NOMO-1 treated with DMSO at 0.1 percent for 48 hours (cell line): ENCODE measurements at regions not wholly inside any gene's neighbourhood (a gene's known extent, or its start where the extent isn't known, plus 50 kb on each side); places are given as distances from the start of the nearest gene placed in this dataset.

ENCODE experiments used
- DNase-seq: peaks from one replicate; lab custom pipeline; 2025; ENCODE audit not compliant: unreplicated experiment; lab: John Stamatoyannopoulos, UW

GRCh38 chr16:6032438-6032837 is 934.8 kb upstream of the EEF2KMT start:
- no peak for DNase-seq

DNA sequence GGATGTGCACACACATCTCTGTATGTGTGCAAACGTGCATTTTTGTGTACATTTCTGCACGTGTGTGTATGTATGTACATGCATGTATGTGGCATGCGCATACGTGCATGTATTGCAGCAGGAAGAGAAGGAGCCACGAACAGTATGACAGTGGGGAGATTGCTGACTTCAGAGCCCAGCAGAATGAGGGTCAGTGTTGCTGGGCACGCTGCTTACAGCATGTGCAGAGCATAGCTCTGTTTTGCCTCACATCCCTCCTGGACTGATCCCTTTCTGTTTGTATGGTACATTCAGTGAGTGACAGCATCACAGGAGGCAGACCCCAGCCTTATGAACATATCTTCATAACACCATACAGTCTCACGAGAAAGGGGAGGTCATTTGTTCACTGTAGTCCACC is 934.0 kb upstream of the EEF2KMT start:
- no peak for DNase-seq

GRCh38 chr16:6031102-6031501 is 933.5 kb upstream of the EEF2KMT start:
- DNase-seq: no peak

DNA sequence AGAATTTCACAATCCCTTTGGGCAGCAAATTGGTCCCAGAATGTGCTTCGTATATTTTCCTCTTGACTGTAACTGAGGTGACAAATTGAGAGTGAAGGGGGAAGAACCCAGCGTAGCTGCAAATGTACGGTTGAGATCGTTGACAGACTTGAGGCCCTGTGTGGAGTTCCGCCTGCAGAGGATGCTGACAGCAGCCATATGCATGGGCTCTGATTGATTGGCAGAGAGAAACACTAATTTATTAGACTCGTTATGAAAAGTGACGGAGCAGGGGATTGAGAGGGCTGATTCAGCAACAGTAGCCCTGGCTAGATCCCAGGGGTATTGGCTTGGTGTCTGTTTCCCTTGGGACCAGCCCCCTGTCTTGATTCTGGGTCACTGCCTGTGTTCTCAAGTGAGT is 930.1 kb upstream of the EEF2KMT start:
- DNase-seq: no peak

DNA sequence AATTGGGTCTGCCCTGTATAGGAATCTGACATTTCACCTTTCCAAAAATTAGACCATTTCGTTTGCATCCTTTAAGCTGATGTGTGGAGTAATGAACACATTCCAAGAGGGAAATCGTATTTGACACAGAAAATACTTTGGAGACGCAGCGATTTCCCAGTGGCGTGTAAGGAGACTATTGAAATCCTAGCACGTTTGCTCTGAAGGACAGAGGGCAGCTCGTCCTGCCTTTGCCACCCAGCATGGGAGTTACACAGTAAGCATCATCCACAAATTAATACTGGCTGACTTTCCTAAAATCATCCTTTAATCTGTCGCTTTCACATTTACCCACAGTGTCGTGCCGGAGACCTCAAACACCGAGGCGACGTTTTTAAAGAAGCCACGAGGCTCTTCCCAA is 925.9 kb upstream of the EEF2KMT start:
- no peak for DNase-seq

GRCh38 chr16:6021276-6021943 is 923.8 kb upstream of the EEF2KMT start:
- no peak for DNase-seq

GRCh38 chr16:6020162-6020985 is 922.8 kb upstream of the EEF2KMT start:
- DNase-seq: no peak

DNA sequence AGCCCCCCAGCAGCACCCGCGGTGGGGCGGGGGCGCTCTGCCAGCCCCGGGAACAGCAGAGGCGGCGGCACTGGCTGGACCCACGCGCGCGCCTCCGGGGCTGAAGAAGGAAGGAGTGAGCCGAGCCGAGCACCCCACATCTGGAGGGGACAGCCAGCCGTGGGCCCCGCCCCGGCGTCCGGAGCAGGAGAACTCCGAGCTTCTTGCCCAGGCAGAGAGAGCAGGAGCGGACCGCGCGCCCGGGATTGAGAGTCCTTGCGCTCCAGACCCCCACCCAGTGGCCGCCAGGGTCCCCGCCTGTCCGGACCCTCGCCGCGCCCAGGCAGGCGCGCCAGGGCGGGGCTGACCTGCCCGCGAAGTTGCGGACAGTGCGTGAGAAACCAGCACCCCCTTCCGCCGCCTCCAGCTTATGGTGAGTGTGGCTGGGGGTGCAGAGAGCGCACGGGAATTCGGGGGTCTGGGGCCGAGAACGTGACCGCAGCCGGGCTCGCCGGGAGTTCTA is 921.9 kb upstream of the EEF2KMT start:
- no peak for DNase-seq

DNA sequence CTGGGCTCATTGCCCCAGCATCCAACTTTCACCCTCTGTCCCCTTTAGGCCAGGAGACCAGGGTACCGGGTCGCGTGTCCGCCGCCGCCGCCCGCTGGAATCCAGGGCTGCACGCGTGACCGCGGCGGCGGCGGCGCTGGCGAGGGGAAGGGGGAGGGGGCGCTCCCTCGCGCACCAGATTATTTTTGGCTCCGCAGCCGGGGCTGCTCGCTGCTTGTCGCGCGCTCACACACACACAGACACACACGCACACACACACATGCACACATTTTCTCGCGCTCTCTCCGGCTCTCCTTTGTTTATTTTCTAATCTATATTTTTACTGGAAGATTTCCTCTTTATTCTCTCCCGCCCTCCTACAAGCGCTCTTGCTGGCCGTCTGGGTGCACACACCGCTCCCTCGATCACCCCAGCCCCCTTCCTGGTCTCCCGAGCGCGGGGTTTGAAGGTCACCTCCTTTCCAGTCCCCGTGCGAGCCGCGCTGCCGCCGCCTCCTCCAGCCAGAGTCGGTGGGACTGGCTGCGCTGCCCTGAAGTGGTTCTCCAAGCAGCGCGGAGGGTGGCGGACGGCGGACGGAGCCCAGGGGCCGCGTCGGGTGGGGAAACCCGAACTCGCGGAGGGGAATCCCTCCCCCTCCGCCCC is 921.4 kb upstream of the EEF2KMT start:
- no peak for DNase-seq

GRCh38 chr16:6016530-6017184 is 919.1 kb upstream of the EEF2KMT start:
- DNase-seq: peak; percentile 1

- DNase-seq: no peak
Measured at GRCh38 chr16:6012716-6013115, 915.1 kb upstream of the EEF2KMT start.

GRCh38 chr16:6009151-6009550 is 911.6 kb upstream of the EEF2KMT start:
- no peak for DNase-seq

- DNase-seq: no peak
Measured at GRCh38 chr16:6008670-6009069, 911.1 kb upstream of the EEF2KMT start.

DNA sequence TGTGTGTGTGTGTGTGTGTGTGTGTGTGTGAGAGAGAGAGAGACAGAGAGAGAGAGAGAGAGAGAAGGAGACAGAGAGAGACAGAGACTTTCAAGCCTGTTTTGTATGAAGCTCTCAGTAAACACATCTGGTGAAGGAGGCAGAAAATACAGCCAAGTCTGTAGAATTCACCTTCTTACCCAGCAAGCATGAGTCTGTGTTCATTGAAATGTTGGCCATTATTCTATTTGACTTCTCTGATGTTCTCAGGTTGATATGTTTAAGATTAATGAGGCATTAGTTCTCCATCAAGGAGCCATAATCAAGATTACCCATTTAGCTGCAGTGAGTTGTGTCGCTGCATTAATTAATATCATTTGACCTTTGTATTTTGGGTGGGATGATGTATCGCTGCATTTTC is 895.8 kb upstream of the EEF2KMT start:
- DNase-seq: no peak

DNA sequence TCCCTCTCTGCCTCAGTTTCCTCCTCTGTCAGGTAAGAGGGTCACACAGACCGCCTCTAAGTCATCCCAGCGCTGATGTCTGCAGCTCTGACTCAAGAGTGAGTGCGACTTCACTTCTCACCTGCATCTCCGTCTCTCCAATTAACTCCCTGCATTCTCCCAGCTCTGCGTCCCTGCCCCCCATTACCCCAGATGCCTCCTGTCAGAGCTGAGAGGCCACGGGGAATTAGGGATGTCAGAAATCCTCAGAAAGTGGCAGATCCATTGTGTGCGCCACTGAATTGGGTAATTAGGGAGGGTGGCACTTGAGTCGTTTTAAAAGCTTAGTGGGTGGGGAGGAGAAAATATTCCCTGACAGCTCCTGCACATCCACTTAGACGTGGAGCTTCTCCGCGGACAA is 885.4 kb upstream of the EEF2KMT start:
- no peak for DNase-seq

- no peak for DNase-seq
Measured at GRCh38 chr16:5979905-5980550, 882.4 kb upstream of the EEF2KMT start.

DNA sequence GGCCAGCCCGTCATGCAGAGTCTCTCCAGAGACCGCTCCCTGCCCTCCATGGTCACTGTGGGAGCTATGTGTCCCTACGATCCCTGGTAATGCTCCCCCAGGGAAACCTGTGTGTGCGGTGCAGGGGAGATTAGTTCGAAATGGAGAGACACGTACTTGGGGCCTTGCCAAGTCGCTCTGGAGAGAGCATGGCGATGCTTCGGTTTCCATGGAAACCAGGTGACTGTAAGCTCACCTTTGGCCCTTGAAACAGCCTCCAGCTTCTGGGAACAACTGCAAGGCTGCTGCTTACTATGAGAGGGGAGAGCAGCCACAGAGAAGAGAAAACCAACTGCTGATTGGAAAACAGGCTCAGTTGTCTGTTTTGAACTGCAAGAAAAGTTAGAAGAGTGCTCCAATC is 879.7 kb upstream of the EEF2KMT start:
- DNase-seq: no peak

DNA sequence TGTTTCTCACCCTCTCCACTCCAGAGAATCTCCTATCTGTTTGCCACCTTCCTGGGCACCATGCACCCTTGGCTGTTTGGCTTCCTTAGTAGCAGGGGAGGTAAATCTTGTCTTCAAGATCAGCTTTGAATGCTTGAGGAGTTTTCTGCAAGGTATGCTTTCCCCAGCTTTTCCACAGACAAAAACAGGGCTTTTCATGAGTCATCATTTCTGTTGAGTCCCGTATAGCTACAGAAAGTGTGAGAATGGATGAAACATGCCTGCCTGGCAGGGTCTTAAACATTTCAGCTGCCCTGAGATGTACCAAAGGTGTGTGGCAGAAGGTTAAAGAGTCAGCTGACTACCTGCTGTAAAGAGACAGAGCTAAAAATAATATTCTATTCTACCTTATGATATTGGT is 875.2 kb upstream of the EEF2KMT start:
- no peak for DNase-seq

DNA sequence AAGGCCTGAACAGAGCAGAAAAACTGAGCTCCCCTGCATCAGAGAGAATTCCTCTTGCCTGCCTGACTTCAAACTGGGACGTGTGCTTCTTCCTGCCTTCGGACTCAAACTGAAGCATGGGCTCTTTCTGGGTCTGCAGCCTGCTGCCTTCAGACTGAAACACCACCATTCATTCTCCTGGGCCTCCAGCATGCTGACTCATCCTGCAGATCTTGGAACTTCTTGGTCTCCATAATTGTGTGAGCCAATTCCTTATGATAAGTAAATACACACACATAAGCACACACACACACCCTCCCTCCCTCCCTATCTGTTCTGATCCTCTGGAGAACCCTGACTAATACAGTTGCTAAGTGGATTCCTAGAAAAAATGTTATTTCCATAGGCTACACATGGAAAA is 874.3 kb upstream of the EEF2KMT start:
- DNase-seq: no peak

DNA sequence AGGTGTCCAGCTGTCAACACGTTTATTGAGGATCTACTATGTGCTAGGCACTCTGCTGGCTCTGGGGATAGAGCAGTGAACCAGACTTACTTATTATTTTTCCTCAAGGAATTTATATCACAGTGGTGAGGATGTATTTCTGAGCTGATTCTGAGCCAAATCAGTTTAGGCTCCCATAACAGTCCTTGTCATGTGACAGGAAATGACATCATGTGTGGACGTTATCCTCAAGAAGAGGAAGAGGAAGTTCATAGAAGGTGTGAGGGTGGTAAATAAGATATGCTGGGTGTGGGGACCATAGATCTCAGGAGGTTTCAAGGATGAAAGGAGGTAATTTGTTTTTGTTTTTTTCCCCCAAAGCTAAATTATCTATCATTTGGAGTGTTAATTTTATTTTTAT is 873.5 kb upstream of the EEF2KMT start:
- DNase-seq: no peak

DNA sequence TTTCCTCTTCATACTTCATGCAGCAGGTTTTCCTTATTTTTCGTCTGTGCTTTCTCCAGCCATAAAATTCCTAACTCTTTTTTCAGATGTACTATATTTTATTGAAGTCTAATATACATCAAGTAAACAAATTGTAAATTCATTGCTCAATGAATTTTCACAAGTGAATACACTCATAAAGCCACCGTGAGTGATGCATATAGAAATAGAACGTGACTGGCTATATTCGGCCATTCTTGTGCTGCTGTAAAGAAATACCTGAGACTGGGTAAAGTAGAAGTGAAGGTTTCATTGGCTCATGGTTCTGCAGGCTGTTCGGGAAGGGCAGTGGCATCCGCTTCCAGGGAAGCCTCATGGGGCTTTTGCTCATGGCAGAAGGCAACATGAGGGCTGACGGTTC is 868.4 kb upstream of the EEF2KMT start:
- DNase-seq: no peak
